T-helper 2 cell treated with Interferon-gamma antibody and Interleukin-4, amounts not matched to agents 100 ng/mL and 5 ng/mL, for 36 hours (primary cell): ENCODE measurements at regions not wholly inside any gene's neighbourhood (a gene's known extent, or its start where the extent isn't known, plus 50 kb on each side); places are given as distances from the start of the nearest gene placed in this dataset.

Experiments
- intact Hi-C: fragments of 100-400 bp; cut with micrococcal nuclease; formaldehyde crosslinking; loops from one replicate; pipeline ENCODE4 v1.15.1; 2023

DNA sequence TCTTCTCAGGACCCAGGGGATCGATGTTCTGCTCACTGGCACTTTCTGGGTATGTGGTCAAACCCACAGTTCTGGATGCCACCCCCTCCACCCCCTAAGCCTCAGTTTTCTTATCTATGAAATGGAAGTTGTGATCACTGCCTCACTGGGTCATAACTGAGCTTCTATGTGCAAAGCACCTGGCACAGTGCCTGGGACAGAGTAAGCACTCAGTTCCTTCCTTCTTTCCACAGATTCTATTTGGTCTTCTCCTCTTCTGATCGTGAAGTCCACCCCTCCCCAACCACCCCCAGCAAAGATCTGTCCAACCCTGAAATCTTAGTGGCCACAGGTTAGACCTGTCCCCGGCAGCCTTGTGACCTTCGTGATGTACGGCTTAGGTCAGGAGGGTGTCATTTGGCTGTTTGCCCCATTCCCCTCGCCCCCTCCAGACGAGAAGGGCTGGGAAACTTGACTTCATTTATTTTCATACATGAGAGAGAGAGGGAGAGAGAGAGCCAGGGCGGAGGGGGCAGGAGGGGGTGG, 181.4 kb downstream of the FGF18 start:
- intact Hi-C loops: no loop called here

- intact Hi-C loops: no loop called here
These were observed 181.9 kb downstream of the FGF18 start for GRCh38 chr5:171601266-171601881.

- intact Hi-C loops: no loop called here
These were observed 182.0 kb upstream of the SMIM23 start for GRCh38 chr5:171603591-171603990.

DNA sequence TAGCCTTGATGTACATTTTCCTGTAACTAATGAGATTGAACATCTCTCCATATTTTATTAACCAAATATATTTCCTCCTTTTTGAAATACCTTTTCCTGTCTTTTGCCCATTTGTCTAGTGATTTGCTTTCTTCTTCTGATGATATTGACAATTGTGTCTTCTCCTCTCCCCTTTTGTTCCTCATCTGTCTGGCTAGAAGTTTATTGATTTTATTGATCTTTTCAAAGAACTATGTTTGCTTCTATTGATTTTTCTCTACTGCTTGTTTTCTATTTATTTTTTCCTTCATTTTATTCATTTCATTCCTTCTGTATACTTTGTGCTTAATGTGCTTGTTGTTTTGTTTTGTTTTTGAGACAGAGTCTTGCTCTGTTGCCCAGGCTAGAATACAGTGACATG, 181.4 kb upstream of the SMIM23 start:
- intact Hi-C loops: no loop called here

DNA sequence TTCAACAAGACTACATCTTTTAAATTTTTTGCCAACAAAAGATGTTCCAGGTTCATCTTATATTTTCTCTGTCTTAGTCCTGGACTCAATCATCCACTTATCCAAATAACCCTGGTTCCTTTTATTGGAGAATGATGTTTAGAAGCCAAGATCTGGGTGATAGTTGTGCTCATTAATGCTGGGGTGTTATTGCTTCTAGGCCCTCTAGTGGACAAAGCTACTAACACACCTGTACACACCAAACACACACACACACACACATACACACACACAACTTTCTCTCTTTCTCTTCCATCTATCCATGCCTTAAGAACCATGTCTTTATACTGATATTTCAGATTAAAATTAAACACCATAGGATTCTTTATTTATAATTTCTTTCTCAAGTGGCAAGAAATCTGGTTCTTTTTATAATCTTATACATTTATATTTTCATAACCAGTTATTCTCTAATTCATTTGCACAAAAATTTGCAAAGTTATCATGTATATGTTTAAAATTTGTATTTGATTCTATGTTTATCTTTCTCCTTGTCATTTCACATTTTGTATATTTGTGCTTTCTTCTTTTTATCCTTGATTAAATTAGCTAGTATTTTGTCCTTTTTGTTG, 179.1 kb upstream of the SMIM23 start:
- intact Hi-C loops: no loop called here

GRCh38 chr5:171607863-171608262, 177.8 kb upstream of the SMIM23 start:
- intact Hi-C loops: no loop called here

GRCh38 chr5:171609806-171610452, 175.7 kb upstream of the SMIM23 start:
- intact Hi-C loops: no loop called here

DNA sequence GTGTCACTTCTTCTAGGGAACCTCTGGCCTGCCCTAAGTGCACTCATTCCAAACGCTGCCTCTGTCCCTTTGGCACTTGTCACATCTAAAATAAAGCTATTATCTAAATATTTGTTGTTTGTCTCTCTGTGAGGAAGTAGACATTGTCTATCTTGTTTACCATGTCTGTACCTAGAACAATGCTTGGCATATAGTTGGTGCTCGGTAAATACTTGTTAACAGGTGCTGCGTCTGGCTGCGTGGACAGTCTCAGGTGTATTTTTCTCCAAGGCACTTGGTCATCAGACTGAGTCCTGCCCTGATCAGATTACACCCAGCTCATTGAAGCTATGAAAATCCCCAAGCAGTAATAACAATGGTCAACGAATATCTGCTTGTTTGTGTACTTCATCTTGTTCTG, 174.9 kb upstream of the SMIM23 start:
- intact Hi-C loops: no loop called here

- intact Hi-C loops: no loop called here
These were observed 172.9 kb upstream of the SMIM23 start for GRCh38 chr5:171612749-171613148.

GRCh38 chr5:171614511-171614910, 171.1 kb upstream of the SMIM23 start:
- intact Hi-C loops: no loop called here

GRCh38 chr5:171614971-171615653, 170.5 kb upstream of the SMIM23 start:
- intact Hi-C loops: no loop called here

DNA sequence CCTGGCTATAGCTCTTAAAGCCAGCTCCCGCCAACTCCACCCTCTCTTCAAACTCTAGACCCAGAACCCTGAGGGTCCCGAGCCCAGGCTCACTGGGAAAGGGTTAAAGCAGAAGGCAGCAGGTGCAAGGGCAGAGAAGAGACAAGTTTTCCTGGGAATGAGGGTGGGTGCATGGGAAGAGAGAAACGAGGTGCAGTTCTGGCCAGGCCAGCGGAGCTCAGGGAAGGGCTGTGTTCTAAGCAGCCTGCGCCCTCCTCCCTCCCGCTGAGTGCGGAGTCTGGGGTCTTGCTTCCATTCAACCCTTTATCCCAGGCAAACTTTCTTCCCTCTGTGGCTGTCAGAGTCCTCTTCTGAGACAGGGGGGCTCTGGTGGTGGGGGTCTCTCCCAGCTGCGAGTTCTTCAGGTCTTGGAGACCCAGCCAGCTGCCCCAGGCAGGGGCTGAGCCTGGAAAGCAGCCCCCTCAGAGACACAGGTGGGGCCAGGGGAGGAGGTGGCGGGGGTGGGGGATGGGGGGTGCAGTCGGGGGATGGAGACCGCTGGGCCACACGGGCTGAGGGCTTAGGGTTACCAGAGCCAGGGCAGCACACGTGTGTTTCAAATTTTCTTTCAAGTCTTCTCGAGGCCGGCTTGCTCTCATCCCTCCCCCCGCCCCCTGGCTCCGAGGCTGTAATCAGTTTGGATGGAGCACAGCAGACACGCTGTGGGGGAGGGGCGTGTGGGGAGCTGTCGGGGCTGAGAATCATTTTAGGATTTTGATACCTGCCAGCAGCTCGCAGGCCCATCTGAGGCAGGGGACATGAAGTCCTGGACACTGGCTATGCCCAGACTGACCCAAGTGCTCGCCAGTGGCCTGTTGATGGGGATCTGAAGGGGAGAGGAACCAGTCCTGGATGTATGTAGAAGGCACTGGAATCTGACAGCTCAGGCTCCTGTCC, 169.6 kb upstream of the SMIM23 start:
- intact Hi-C loops: no loop called here

GRCh38 chr5:171617266-171617665, 168.4 kb upstream of the SMIM23 start:
- intact Hi-C loops: no loop called here

GRCh38 chr5:171617817-171618591, 167.6 kb upstream of the SMIM23 start:
- intact Hi-C loops: no loop called here

GRCh38 chr5:171619196-171619595, 166.4 kb upstream of the SMIM23 start:
- intact Hi-C loops: no loop called here

- intact Hi-C loops: no loop called here
These were observed 165.9 kb upstream of the SMIM23 start for GRCh38 chr5:171619744-171620143.

- intact Hi-C loops: no loop called here
These were observed 163.6 kb upstream of the SMIM23 start for GRCh38 chr5:171622010-171622409.

- intact Hi-C loops: no loop called here
These were observed 162.5 kb upstream of the SMIM23 start for GRCh38 chr5:171623107-171623506.

GRCh38 chr5:171623551-171624097, 162.0 kb upstream of the SMIM23 start:
- intact Hi-C loops: no loop called here

DNA sequence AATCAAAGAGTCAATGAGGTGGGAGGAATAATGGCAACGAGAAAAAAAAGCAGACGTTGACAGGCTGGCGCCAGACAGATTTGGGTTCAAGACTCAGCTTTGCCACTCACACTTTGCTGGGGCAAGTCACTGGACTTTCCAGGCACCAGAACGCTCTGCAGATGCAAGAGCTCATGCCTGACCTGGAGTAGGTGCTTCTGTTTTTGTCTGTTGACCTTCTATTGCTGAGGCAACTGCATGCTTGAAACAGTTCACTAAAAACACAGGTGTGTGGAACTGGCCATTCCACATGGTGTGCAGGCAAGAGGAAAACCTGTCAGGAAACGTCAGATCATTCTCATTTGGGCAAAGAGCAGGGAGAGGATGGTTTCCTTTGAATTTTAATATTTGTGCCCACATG, 161.2 kb upstream of the SMIM23 start:
- intact Hi-C loops: no loop called here
